ENCODE measurements at regions not wholly inside any gene's neighbourhood (a gene's known extent, or its start where the extent isn't known, plus 50 kb on each side); places are given as distances from the start of the nearest gene placed in this dataset.

DNA sequence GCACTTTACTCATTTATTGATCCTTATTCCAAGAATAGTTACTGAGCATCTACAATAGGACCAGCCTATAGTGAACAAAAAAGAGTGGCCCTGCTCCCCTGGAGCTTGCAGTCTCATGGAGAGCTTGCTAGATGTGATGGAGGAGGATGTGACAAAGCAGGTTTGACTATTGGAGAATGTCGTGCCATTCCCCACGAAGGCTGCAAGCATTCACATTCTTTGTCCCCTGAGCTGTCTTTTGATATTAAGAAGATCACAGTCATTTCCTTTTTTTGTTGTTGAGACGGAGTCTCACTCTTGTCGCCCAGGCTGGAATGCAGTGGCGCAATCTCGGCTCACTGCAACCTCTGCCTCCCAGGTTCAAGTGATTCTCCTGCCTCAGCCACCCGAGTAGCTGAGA, 115.0 kb upstream of the ADAMTS18 start:
- TF ChIP-seq, protein P1, sequence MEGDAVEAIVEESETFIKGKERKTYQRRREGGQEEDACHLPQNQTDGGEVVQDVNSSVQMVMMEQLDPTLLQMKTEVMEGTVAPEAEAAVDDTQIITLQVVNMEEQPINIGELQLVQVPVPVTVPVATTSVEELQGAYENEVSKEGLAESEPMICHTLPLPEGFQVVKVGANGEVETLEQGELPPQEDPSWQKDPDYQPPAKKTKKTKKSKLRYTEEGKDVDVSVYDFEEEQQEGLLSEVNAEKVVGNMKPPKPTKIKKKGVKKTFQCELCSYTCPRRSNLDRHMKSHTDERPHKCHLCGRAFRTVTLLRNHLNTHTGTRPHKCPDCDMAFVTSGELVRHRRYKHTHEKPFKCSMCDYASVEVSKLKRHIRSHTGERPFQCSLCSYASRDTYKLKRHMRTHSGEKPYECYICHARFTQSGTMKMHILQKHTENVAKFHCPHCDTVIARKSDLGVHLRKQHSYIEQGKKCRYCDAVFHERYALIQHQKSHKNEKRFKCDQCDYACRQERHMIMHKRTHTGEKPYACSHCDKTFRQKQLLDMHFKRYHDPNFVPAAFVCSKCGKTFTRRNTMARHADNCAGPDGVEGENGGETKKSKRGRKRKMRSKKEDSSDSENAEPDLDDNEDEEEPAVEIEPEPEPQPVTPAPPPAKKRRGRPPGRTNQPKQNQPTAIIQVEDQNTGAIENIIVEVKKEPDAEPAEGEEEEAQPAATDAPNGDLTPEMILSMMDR (IDR thresholded peaks at IDR 0.05 in 4 of 5, conservative IDR thresholded peaks at IDR 0.05 in 1 of 5): no peak
- TF ChIP-seq POLR2A (IDR thresholded peaks at IDR 0.05): no peak

Data from gastrocnemius medialis (tissue), 4 donors.